ENCODE measurements at regions not wholly inside any gene's neighbourhood (a gene's known extent, or its start where the extent isn't known, plus 50 kb on each side); places are given as distances from the start of the nearest gene placed in this dataset.

- TF ChIP-seq SP1 (IDR thresholded peaks at IDR 0.05; ENCODE audit: low read depth, low read length) (no peak), SIN3A (conservative IDR thresholded peaks at IDR 0.05 in 1 of 2, IDR thresholded peaks at IDR 0.05 in 1 of 2; ENCODE audit: low read depth in 1 of 2, low read length in 2 of 2) (no peak), POLR2A (IDR thresholded peaks at IDR 0.05; ENCODE audit: control extremely low read depth in 1 of 2, low read depth in 2 of 2, low read length in 2 of 2) (no peak), POLR2AphosphoS5 (IDR thresholded peaks at IDR 0.05; ENCODE audit: low read depth, low read length) (no peak), RAD21 (IDR thresholded peaks at IDR 0.05 in 1 of 2, conservative IDR thresholded peaks at IDR 0.05 in 1 of 2; ENCODE audit: low read depth in 2 of 2, low read length in 2 of 2) (no peak), JUND (IDR thresholded peaks at IDR 0.05; ENCODE audit: low read length) (no peak), CHD1 (IDR thresholded peaks at IDR 0.05; ENCODE audit: low read depth, low read length) (no peak), EZH2 (IDR thresholded peaks at IDR 0.05; ENCODE audit: low read depth, low read length, severe bottlenecking) (no peak), MAFK (IDR thresholded peaks at IDR 0.05; ENCODE audit: low read depth, low read length) (peak; percentile 79; the same call in 1 of the 2 replicates)
- TF ChIP-seq, protein P1, sequence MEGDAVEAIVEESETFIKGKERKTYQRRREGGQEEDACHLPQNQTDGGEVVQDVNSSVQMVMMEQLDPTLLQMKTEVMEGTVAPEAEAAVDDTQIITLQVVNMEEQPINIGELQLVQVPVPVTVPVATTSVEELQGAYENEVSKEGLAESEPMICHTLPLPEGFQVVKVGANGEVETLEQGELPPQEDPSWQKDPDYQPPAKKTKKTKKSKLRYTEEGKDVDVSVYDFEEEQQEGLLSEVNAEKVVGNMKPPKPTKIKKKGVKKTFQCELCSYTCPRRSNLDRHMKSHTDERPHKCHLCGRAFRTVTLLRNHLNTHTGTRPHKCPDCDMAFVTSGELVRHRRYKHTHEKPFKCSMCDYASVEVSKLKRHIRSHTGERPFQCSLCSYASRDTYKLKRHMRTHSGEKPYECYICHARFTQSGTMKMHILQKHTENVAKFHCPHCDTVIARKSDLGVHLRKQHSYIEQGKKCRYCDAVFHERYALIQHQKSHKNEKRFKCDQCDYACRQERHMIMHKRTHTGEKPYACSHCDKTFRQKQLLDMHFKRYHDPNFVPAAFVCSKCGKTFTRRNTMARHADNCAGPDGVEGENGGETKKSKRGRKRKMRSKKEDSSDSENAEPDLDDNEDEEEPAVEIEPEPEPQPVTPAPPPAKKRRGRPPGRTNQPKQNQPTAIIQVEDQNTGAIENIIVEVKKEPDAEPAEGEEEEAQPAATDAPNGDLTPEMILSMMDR (IDR thresholded peaks at IDR 0.05; ENCODE audit: control extremely low read depth in 1 of 3, insufficient read depth in 1 of 3, low read depth in 1 of 3, low read length in 3 of 3) = no peak
- TF ChIP-seq, protein P2, sequence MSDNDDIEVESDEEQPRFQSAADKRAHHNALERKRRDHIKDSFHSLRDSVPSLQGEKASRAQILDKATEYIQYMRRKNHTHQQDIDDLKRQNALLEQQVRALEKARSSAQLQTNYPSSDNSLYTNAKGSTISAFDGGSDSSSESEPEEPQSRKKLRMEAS (IDR thresholded peaks at IDR 0.05) = no peak
Measured at GRCh38 chr6:71028236-71028876, 71.5 kb upstream of the B3GAT2 start.
